ENCODE measurements at regions not wholly inside any gene's neighbourhood (a gene's known extent, or its start where the extent isn't known, plus 50 kb on each side); places are given as distances from the start of the nearest gene placed in this dataset.
A peak's percentile ranks its signal among the peaks of the same experiment; 100 is the strongest.
"Not testable (repeated sequence)": the region's sequence is repeated elsewhere in the genome, so short reads cannot be mapped to it uniquely, and the experiment has no call there.

DNA sequence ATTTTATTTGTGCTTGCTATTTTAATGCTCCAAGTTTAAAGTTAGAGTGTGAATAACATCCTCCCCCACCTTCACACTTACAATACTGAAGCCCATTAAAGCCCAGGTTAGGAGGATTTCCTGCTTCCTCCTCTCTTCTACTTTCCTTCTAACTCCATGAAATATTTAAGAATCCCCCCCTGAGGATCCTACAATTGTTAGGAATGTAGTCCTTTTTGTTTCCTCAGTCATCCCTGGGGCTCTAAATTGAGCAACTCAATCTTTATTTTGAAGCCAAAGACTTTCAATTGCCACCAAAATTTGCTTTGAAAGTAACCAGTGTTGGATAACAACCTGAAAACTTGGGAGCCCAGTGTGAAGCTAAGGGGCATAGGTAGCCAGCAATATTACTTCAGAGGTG is 276.9 kb downstream of the FAM47A start:
- Histone ChIP-seq H3K9me3 (ENCODE audit: low read depth) (no peaks in the 10 kb centered on the region), H3K4me3 (no peak overlapping the region), H3K4me2 (no peak overlapping the region), H3K27me3 (no peaks in the 10 kb centered on the region), H4K20me1 (ENCODE audit: insufficient read depth, poor library complexity, severe bottlenecking) (no peaks in the 10 kb centered on the region), H3K79me2 (no peaks in the 10 kb centered on the region), H3K36me3 (replicated peaks; ENCODE audit: insufficient read depth, low read depth) (no peaks in the 10 kb centered on the region), H2AFZ (no peak overlapping the region), H3K9me2 (replicated peaks; ENCODE audit: insufficient read depth) (no peaks in the 10 kb centered on the region), H3K27ac (no peak overlapping the region), H3K4me1 (ENCODE audit: insufficient read depth) (no peaks in the 10 kb centered on the region)
- no peak for DNase-seq (ENCODE audit: low spot score)
- TF ChIP-seq EZH2 (IDR thresholded peaks at IDR 0.05; ENCODE audit: borderline replicate concordance) (no peak), EZH2phosphoT487 (IDR thresholded peaks at IDR 0.05; ENCODE audit: low read depth, severe bottlenecking, unreplicated experiment) (no peak), CTCF (IDR thresholded peaks at IDR 0.05; ENCODE audit: poor library complexity) (no peak)

GRCh38 chrX:33852146-33852545 is 280.0 kb downstream of the FAM47A start:
- H3K9me3 ChIP-seq (ENCODE audit: low read depth); H3K27me3 ChIP-seq; DNase-seq (ENCODE audit: low spot score); H3K4me3 ChIP-seq; H3K9me2 ChIP-seq (replicated peaks; ENCODE audit: insufficient read depth); H3K36me3 ChIP-seq (replicated peaks; ENCODE audit: insufficient read depth, low read depth); H2AFZ ChIP-seq; H3K27ac ChIP-seq; H3K4me1 ChIP-seq (ENCODE audit: insufficient read depth); H3K79me2 ChIP-seq; H4K20me1 ChIP-seq (ENCODE audit: insufficient read depth, poor library complexity, severe bottlenecking); H3K4me2 ChIP-seq: not testable (repeated sequence)
- 81% methylated on average over 4 of the region's 4 CpGs for WGBS (ENCODE audit: low lambda C conversion rate, missing lambda C conversion rate)

DNA sequence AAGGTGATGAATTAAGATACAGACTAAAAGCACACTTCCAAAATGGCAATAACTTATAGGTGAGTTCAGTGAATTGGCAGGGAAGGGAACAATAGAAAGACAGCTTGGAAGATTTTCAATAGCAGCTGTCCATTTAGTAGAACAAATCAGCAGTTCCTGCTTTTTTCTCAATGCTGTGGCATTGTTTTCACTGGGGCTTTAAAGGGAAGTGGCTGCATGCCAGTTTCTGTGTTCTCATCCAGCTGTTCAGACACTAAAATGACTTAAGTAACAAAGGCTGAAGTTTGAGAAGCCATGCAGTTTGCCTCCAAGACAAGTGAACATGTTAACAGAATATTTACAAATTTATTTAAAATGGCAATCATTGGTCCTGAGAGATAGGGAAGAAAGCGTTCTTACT is 291.9 kb downstream of the FAM47A start:
- no peaks in the 10 kb centered on the region for H3K36me3 ChIP-seq (replicated peaks; ENCODE audit: insufficient read depth, low read depth)
- no peak overlapping the region for H3K27ac ChIP-seq
- no peaks in the 10 kb centered on the region for H3K4me1 ChIP-seq (ENCODE audit: insufficient read depth)
- no peak overlapping the region for H2AFZ ChIP-seq
- DNase-seq (ENCODE audit: low spot score), result peak; percentile 39
- no peaks in the 10 kb centered on the region for H4K20me1 ChIP-seq (ENCODE audit: insufficient read depth, poor library complexity, severe bottlenecking)
- H3K4me3 ChIP-seq, result no peak overlapping the region
- H3K79me2 ChIP-seq, result no peaks in the 10 kb centered on the region
- no peaks in the 10 kb centered on the region for H3K9me3 ChIP-seq (ENCODE audit: low read depth)
- TF ChIP-seq EZH2 (IDR thresholded peaks at IDR 0.05; ENCODE audit: borderline replicate concordance) (no peak), CTCF (IDR thresholded peaks at IDR 0.05; ENCODE audit: poor library complexity) (no peak), EZH2phosphoT487 (IDR thresholded peaks at IDR 0.05; ENCODE audit: low read depth, severe bottlenecking, unreplicated experiment) (no peak)
- H3K9me2 ChIP-seq (replicated peaks; ENCODE audit: insufficient read depth), result no peaks in the 10 kb centered on the region
- 65% methylated on average over 1 of the region's 1 CpG for WGBS (ENCODE audit: low lambda C conversion rate, missing lambda C conversion rate)
- no peaks in the 10 kb centered on the region for H3K27me3 ChIP-seq
- H3K4me2 ChIP-seq, result no peak overlapping the region

DNA sequence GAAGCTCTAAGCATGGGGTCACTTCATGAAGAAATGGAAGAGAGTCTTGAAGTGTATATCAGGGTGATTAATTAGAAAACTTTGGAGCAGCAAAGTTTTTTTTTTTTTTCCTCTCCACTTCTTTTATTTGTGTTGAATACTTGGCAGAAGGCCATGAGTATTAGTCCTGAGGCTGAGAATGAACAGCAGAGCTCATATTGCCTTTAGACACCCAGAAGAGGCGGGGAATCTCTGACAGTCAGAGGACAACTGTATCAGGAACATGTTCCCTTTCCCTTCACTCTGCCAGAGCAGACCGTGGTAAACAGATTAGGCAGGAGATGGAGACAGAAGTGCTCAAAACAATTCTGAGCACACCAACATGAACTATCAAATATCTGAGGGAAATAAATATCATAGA is 300.9 kb downstream of the FAM47A start:
- no peak overlapping the region for H3K4me3 ChIP-seq
- no peaks in the 10 kb centered on the region for H3K9me2 ChIP-seq (replicated peaks; ENCODE audit: insufficient read depth)
- H3K9me3 ChIP-seq (ENCODE audit: low read depth), result no peaks in the 10 kb centered on the region
- no peak overlapping the region for H3K27ac ChIP-seq
- H3K36me3 ChIP-seq (replicated peaks; ENCODE audit: insufficient read depth, low read depth), result no peaks in the 10 kb centered on the region
- no peaks in the 10 kb centered on the region for H3K4me1 ChIP-seq (ENCODE audit: insufficient read depth)
- H4K20me1 ChIP-seq (ENCODE audit: insufficient read depth, poor library complexity, severe bottlenecking), result no peaks in the 10 kb centered on the region
- no peak for DNase-seq (ENCODE audit: low spot score)
- no peak overlapping the region for H3K4me2 ChIP-seq
- no peaks in the 10 kb centered on the region for H3K79me2 ChIP-seq
- 51% methylated on average over 2 of the region's 2 CpGs for WGBS (ENCODE audit: low lambda C conversion rate, missing lambda C conversion rate)
- H2AFZ ChIP-seq, result no peak overlapping the region
- TF ChIP-seq CTCF (IDR thresholded peaks at IDR 0.05; ENCODE audit: poor library complexity), result no peak
- no peak for TF ChIP-seq EZH2phosphoT487 (IDR thresholded peaks at IDR 0.05; ENCODE audit: low read depth, severe bottlenecking, unreplicated experiment)
- no peak for TF ChIP-seq EZH2 (IDR thresholded peaks at IDR 0.05; ENCODE audit: borderline replicate concordance)
- no peaks in the 10 kb centered on the region for H3K27me3 ChIP-seq
